GM12878 (cell line): ENCODE measurements at regions not wholly inside any gene's neighbourhood (a gene's known extent, or its start where the extent isn't known, plus 50 kb on each side); places are given as distances from the start of the nearest gene placed in this dataset.

ENCODE experiments used
- ATF2 ChIP-seq: IDR thresholded peaks from 2 replicates; pipeline ENCODE4 v1.6.1; 2012; ENCODE audit warnings: low read length, inconsistent platforms
- CUX1 ChIP-seq: IDR thresholded peaks from 2 replicates; pipeline ENCODE4 v1.6.1; 2012; ENCODE audit warnings: improper control_type of control experiment, low read depth, low read length; ENCODE audit not compliant: insufficient replicate concordance
- GATAD2B ChIP-seq: fragments of 450-650 bp; conservative IDR thresholded peaks from 2 replicates; pipeline ENCODE4 v1.6.1; 2017; ENCODE audit warnings: low read depth, mild to moderate bottlenecking, moderate library complexity
- HCFC1 ChIP-seq: fragments of 150-350 bp; IDR thresholded peaks from 2 replicates; pipeline ENCODE4 v1.6.1; 2014; ENCODE audit warnings: low read length
- HDGF ChIP-seq: fragments of 450-650 bp; IDR thresholded peaks from 2 replicates; pipeline ENCODE4 v1.6.1; 2016; ENCODE audit warnings: antibody characterized with exemption
- IKZF1 ChIP-seq: fragments of 450-650 bp; conservative IDR thresholded peaks from 2 replicates; pipeline ENCODE4 v1.6.1; 2017; ENCODE audit warnings: antibody characterized with exemption, mild to moderate bottlenecking
- IKZF2 ChIP-seq, 2 experiments: fragments of 450-650 bp; IDR thresholded peaks; 2 replicates each; pipeline ENCODE4 v1.6.1; 2017; ENCODE audit warnings: mild to moderate bottlenecking in 2 of 2, moderate library complexity in 2 of 2
- JUND ChIP-seq: IDR thresholded peaks from 2 replicates; pipeline ENCODE4 v1.6.1; 2012; ENCODE audit warnings: low read depth, mild to moderate bottlenecking, low read length, improper control_type of control experiment, moderate library complexity
- KLF5 ChIP-seq: fragments of 450-650 bp; IDR thresholded peaks from 2 replicates; pipeline ENCODE4 v1.6.1; 2014; ENCODE audit warnings: mild to moderate bottlenecking; ENCODE audit not compliant: partially characterized antibody
- MXI1 ChIP-seq: fragments of 150-350 bp; IDR thresholded peaks from 2 replicates; pipeline ENCODE4 v1.6.1; 2011; ENCODE audit warnings: low read depth, mild to moderate bottlenecking, inconsistent platforms, low read length, improper control_type of control experiment
- NR2C1 ChIP-seq: fragments of 450-650 bp; IDR thresholded peaks from 2 replicates; pipeline ENCODE4 v1.6.1; 2017; ENCODE audit warnings: antibody characterized with exemption, mild to moderate bottlenecking, moderate library complexity
- PKNOX1 ChIP-seq: fragments of 450-650 bp; IDR thresholded peaks from 2 replicates; pipeline ENCODE4 v1.6.1; 2016; ENCODE audit warnings: mild to moderate bottlenecking
- POLR2AphosphoS5 ChIP-seq: IDR thresholded peaks from 2 replicates; pipeline ENCODE4 v1.6.1; 2011; ENCODE audit warnings: mild to moderate bottlenecking, low read length, inconsistent platforms
- SMC3 ChIP-seq: IDR thresholded peaks from 2 replicates; pipeline ENCODE4 v1.6.1; 2011; ENCODE audit warnings: low read length, improper control_type of control experiment, borderline replicate concordance
- TAF1 ChIP-seq: IDR thresholded peaks from 2 replicates; pipeline ENCODE4 v1.6.1; 2011; ENCODE audit warnings: mild to moderate bottlenecking, low read depth, low read length, borderline replicate concordance
- USF1 ChIP-seq: IDR thresholded peaks from 2 replicates; pipeline ENCODE4 v1.6.1; 2011; ENCODE audit warnings: borderline replicate concordance, low read depth, mild to moderate bottlenecking, moderate library complexity, mixed read lengths, low read length; ENCODE audit not compliant: insufficient read depth; ENCODE audit errors: extremely low read length
- ZBTB4 ChIP-seq: fragments of 450-650 bp; formaldehyde crosslinking; IDR thresholded peaks from 2 replicates; pipeline ENCODE4 v1.4.0; 2022; ENCODE audit warnings: mild to moderate bottlenecking, moderate library complexity

- TF ChIP-seq ZBTB4 (CRISPR knock-in tag) (no peak), USF1 (no peak), POLR2AphosphoS5 (no peak), KLF5 (no peak), PKNOX1 (no peak), IKZF2 (IDR thresholded peaks at IDR 0.05) (peak; percentile 79 to 91), SMC3 (no peak), TAF1 (no peak), HDGF (no peak), MXI1 (no peak), JUND (peak; percentile 47; the same call in 1 of the 2 replicates), GATAD2B (no peak), ATF2 (no peak), HCFC1 (no peak), CUX1 (no peak), IKZF1 (peak; percentile 86), NR2C1 (no peak)
Observed at GRCh38 chr4:132123870-132124623, 1025.0 kb upstream of the PCDH10 start (continued).
